Liver (tissue), 3 donors: ENCODE measurements at regions not wholly inside any gene's neighbourhood (a gene's known extent, or its start where the extent isn't known, plus 50 kb on each side); places are given as distances from the start of the nearest gene placed in this dataset.

Source experiments
- FOXA2 ChIP-seq: IDR thresholded peaks from 2 replicates; pipeline ENCODE4 v1.6.1; 2016; ENCODE audit warnings: antibody characterized with exemption
- GABPA ChIP-seq, 2 donors: IDR thresholded peaks in 1 of 2; conservative IDR thresholded peaks in 1 of 2; 2 replicates each; pipeline ENCODE4 v1.6.1; 2016; ENCODE audit warnings: antibody characterized with exemption in 2 of 2, mild to moderate bottlenecking in 1 of 2, moderate library complexity in 1 of 2
- HNF4A ChIP-seq, 2 donors: conservative IDR thresholded peaks; 2 replicates each; pipeline ENCODE4 v1.6.1; 2016; ENCODE audit warnings: antibody characterized with exemption in 2 of 2, mild to moderate bottlenecking in 2 of 2
- JUND ChIP-seq, 2 donors: IDR thresholded peaks; 2 replicates each; pipeline ENCODE4 v1.6.1; 2016; ENCODE audit warnings: antibody characterized with exemption in 2 of 2
- SP1 ChIP-seq: IDR thresholded peaks from 2 replicates; pipeline ENCODE4 v1.6.1; 2018; ENCODE audit warnings: antibody characterized with exemption, mild to moderate bottlenecking
- TAF1 ChIP-seq: conservative IDR thresholded peaks from 2 replicates; pipeline ENCODE4 v1.6.1; 2016; ENCODE audit warnings: antibody characterized with exemption, mild to moderate bottlenecking
- TF ChIP-seq, protein P1 (sequence below): fragments of 150-350 bp; IDR thresholded peaks from 2 replicates; pipeline ENCODE4 v1.5.1; 2017; ENCODE audit warnings: improper control_type of control experiment, low read depth, low read length; ENCODE audit not compliant: missing input control
- TF ChIP-seq, protein P2 (sequence below): IDR thresholded peaks from 2 replicates; pipeline ENCODE4 v1.6.1; 2016; ENCODE audit warnings: antibody characterized with exemption
- TF ChIP-seq, protein P3 (sequence below): IDR thresholded peaks from 2 replicates; pipeline ENCODE4 v1.6.1; 2016; ENCODE audit warnings: antibody characterized with exemption, mild to moderate bottlenecking
- TF ChIP-seq, protein P4 (sequence below): IDR thresholded peaks from 2 replicates; pipeline ENCODE4 v1.6.1; 2016; ENCODE audit warnings: antibody characterized with exemption
- donor health status: healthy.
- donor health status: healthy.

DNA sequence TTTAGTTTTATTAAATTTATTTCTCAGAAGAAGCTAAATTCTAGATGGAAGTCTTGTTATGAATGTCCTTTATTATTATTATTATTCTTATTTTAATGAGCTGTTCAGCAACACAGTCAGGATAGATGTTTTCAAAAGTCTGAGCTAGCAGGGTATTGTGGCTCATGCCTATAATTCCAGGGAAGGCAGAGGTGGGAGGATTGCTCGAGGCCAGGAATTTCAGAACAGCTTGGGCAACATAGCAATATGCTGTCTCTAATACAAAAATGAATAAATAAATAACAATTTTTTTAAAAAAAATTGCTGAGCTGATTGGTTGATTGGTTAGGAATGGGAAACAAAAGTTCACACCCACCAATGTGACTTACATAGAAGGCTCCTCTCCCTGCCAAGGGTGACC lies 274.1 kb upstream of the CYRIA start:
- TF ChIP-seq, protein P1, sequence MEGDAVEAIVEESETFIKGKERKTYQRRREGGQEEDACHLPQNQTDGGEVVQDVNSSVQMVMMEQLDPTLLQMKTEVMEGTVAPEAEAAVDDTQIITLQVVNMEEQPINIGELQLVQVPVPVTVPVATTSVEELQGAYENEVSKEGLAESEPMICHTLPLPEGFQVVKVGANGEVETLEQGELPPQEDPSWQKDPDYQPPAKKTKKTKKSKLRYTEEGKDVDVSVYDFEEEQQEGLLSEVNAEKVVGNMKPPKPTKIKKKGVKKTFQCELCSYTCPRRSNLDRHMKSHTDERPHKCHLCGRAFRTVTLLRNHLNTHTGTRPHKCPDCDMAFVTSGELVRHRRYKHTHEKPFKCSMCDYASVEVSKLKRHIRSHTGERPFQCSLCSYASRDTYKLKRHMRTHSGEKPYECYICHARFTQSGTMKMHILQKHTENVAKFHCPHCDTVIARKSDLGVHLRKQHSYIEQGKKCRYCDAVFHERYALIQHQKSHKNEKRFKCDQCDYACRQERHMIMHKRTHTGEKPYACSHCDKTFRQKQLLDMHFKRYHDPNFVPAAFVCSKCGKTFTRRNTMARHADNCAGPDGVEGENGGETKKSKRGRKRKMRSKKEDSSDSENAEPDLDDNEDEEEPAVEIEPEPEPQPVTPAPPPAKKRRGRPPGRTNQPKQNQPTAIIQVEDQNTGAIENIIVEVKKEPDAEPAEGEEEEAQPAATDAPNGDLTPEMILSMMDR = no peak
- TF ChIP-seq JUND (IDR thresholded peaks at IDR 0.05) = no peak
- TF ChIP-seq SP1 = no peak
- no peak for TF ChIP-seq GABPA (IDR thresholded peaks at IDR 0.05 in 1 of 2, conservative IDR thresholded peaks at IDR 0.05 in 1 of 2)
- no peak for TF ChIP-seq TAF1
- TF ChIP-seq, protein P2, sequence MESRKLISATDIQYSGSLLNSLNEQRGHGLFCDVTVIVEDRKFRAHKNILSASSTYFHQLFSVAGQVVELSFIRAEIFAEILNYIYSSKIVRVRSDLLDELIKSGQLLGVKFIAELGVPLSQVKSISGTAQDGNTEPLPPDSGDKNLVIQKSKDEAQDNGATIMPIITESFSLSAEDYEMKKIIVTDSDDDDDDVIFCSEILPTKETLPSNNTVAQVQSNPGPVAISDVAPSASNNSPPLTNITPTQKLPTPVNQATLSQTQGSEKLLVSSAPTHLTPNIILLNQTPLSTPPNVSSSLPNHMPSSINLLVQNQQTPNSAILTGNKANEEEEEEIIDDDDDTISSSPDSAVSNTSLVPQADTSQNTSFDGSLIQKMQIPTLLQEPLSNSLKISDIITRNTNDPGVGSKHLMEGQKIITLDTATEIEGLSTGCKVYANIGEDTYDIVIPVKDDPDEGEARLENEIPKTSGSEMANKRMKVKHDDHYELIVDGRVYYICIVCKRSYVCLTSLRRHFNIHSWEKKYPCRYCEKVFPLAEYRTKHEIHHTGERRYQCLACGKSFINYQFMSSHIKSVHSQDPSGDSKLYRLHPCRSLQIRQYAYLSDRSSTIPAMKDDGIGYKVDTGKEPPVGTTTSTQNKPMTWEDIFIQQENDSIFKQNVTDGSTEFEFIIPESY = no peak
- TF ChIP-seq HNF4A (conservative IDR thresholded peaks at IDR 0.05) = no peak
- no peak for TF ChIP-seq FOXA2
- TF ChIP-seq, protein P3, sequence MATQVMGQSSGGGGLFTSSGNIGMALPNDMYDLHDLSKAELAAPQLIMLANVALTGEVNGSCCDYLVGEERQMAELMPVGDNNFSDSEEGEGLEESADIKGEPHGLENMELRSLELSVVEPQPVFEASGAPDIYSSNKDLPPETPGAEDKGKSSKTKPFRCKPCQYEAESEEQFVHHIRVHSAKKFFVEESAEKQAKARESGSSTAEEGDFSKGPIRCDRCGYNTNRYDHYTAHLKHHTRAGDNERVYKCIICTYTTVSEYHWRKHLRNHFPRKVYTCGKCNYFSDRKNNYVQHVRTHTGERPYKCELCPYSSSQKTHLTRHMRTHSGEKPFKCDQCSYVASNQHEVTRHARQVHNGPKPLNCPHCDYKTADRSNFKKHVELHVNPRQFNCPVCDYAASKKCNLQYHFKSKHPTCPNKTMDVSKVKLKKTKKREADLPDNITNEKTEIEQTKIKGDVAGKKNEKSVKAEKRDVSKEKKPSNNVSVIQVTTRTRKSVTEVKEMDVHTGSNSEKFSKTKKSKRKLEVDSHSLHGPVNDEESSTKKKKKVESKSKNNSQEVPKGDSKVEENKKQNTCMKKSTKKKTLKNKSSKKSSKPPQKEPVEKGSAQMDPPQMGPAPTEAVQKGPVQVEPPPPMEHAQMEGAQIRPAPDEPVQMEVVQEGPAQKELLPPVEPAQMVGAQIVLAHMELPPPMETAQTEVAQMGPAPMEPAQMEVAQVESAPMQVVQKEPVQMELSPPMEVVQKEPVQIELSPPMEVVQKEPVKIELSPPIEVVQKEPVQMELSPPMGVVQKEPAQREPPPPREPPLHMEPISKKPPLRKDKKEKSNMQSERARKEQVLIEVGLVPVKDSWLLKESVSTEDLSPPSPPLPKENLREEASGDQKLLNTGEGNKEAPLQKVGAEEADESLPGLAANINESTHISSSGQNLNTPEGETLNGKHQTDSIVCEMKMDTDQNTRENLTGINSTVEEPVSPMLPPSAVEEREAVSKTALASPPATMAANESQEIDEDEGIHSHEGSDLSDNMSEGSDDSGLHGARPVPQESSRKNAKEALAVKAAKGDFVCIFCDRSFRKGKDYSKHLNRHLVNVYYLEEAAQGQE = no peak
- TF ChIP-seq, protein P4, sequence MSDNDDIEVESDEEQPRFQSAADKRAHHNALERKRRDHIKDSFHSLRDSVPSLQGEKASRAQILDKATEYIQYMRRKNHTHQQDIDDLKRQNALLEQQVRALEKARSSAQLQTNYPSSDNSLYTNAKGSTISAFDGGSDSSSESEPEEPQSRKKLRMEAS = no peak
